OCI-LY3 (cell line): ENCODE measurements at regions not wholly inside any gene's neighbourhood (a gene's known extent, or its start where the extent isn't known, plus 50 kb on each side); places are given as distances from the start of the nearest gene placed in this dataset.

ENCODE experiments used
- H2AFZ ChIP-seq: fragments of 200-600, 300-600 bp; shearing (Covaris generic); 2 replicates; pipeline ENCODE4 v1.6.0; 2014; ENCODE audit warnings: antibody characterized with exemption, low read depth, low read length
- H3K27ac ChIP-seq: fragments of 200-600, 300-600 bp; sonication (generic); 2 replicates; pipeline ENCODE4 v1.5.1; 2014; ENCODE audit warnings: mild to moderate bottlenecking, low read length, moderate library complexity, mixed read lengths
- H3K27me3 ChIP-seq: fragments of 200-600, 300-600 bp; sonication (generic); 2 replicates; pipeline ENCODE4 v1.6.1; 2014; ENCODE audit warnings: low read depth, low read length, mixed read lengths
- H3K36me3 ChIP-seq: fragments of 200-600, 300-600 bp; sonication (generic); replicated peaks from 2 replicates; pipeline ENCODE3; 2014; ENCODE audit warnings: low read depth, low read length, mixed read lengths
- H3K4me1 ChIP-seq: fragments of 300-600, 200-600 bp; sonication (generic); 2 replicates; pipeline ENCODE4 v1.6.1; 2014; ENCODE audit warnings: low read length, mixed read lengths
- H3K4me2 ChIP-seq: fragments of 200-600, 300-600 bp; sonication (generic); 2 replicates; pipeline ENCODE4 v1.6.1; 2014; ENCODE audit warnings: low read length, mixed read lengths
- H3K4me3 ChIP-seq: fragments of 300-600, 200-600 bp; sonication (generic); 2 replicates; pipeline ENCODE4 v1.5.1; 2014; ENCODE audit warnings: antibody characterized with exemption, mild to moderate bottlenecking, low read length, moderate library complexity
- H3K79me2 ChIP-seq: fragments of 300-600, 200-600 bp; shearing (Covaris generic); 2 replicates; pipeline ENCODE4 v1.6.1; 2014; ENCODE audit warnings: mild to moderate bottlenecking, low read length, mixed read lengths
- H3K9ac ChIP-seq: fragments of 300-600, 200-600 bp; shearing (Covaris generic); 2 replicates; pipeline ENCODE4 v1.6.0; 2014; ENCODE audit warnings: mild to moderate bottlenecking, low read length, moderate library complexity
- H3K9me3 ChIP-seq: fragments of 200-600, 300-600 bp; shearing (Covaris generic); 2 replicates; pipeline ENCODE4 v1.6.1; 2014; ENCODE audit warnings: low read length, mixed read lengths; ENCODE audit not compliant: insufficient read depth
- H4K20me1 ChIP-seq: fragments of 200-600, 300-600 bp; sonication (generic); 2 replicates; pipeline ENCODE4 v1.6.1; 2016; ENCODE audit warnings: low read length, mixed read lengths; ENCODE audit not compliant: insufficient read depth
- CTCF ChIP-seq: fragments of 200-600, 300-600 bp; sonication (generic); IDR thresholded peaks from 2 replicates; pipeline ENCODE4 v1.5.1; 2014; ENCODE audit warnings: antibody characterized with exemption, low read length, low read depth
- EZH2phosphoT487 ChIP-seq: fragments of 200-600 bp; shearing (Covaris generic); IDR thresholded peaks from 2 replicates; pipeline ENCODE4 v1.6.1; 2018; ENCODE audit warnings: antibody characterized with exemption, mixed run types, low read depth

- Histone ChIP-seq H3K4me3 (no peak overlapping the region), H3K4me2 (no peak overlapping the region), H3K36me3 (no peaks in the 10 kb centered on the region), H4K20me1 (no peaks in the 10 kb centered on the region), H2AFZ (no peak overlapping the region), H3K9ac (no peak overlapping the region), H3K4me1 (0 out of 2 replicates have a peak, but pooled peaks cover 6% of the 10 kb centered on the region), H3K27me3 (0 out of 2 replicates have a peak, but pooled peaks cover under 1% of the 10 kb centered on the region), H3K27ac (no peak overlapping the region), H3K9me3 (no peaks in the 10 kb centered on the region), H3K79me2 (no peaks in the 10 kb centered on the region)
- TF ChIP-seq EZH2phosphoT487: no peak
- no peak for TF ChIP-seq CTCF
These were observed 100.3 kb upstream of the TMEM18 start for GRCh38 chr2:777546-777945.

GRCh38 chr2:777051-777450 is 99.8 kb upstream of the TMEM18 start:
- no peaks in the 10 kb centered on the region for H3K27me3 ChIP-seq

GRCh38 chr2:776487-776886 is 99.3 kb upstream of the TMEM18 start:
- Histone ChIP-seq H3K27me3 (no peaks in the 10 kb centered on the region), H3K9me3 (no peaks in the 10 kb centered on the region), H3K36me3 (no peaks in the 10 kb centered on the region), H3K27ac (no peak overlapping the region), H3K79me2 (no peaks in the 10 kb centered on the region), H3K9ac (no peak overlapping the region), H3K4me2 (no peak overlapping the region), H4K20me1 (no peaks in the 10 kb centered on the region), H3K4me3 (no peak overlapping the region), H2AFZ (no peak overlapping the region), H3K4me1 (0 out of 2 replicates have a peak, but pooled peaks cover 6% of the 10 kb centered on the region)
- TF ChIP-seq EZH2phosphoT487: no peak
- no peak for TF ChIP-seq CTCF

More at GRCh38 chr2:777051-777450, 99.8 kb upstream of the TMEM18 start:
- Histone ChIP-seq H2AFZ (no peak overlapping the region), H3K79me2 (no peaks in the 10 kb centered on the region), H3K27ac (no peak overlapping the region), H3K9me3 (no peaks in the 10 kb centered on the region), H3K9ac (no peak overlapping the region), H3K4me3 (no peak overlapping the region), H4K20me1 (no peaks in the 10 kb centered on the region), H3K36me3 (no peaks in the 10 kb centered on the region), H3K4me1 (0 out of 2 replicates have a peak, but pooled peaks cover 6% of the 10 kb centered on the region), H3K4me2 (no peak overlapping the region)
- no peak for TF ChIP-seq EZH2phosphoT487
- no peak for TF ChIP-seq CTCF

GRCh38 chr2:776038-776437 is 98.8 kb upstream of the TMEM18 start:
- no peak overlapping the region for H3K4me3 ChIP-seq
- no peak overlapping the region for H2AFZ ChIP-seq
- H3K79me2 ChIP-seq: no peaks in the 10 kb centered on the region
- H3K4me1 ChIP-seq: 0 out of 2 replicates have a peak, but pooled peaks cover 6% of the 10 kb centered on the region
- H3K27ac ChIP-seq: no peak overlapping the region
- no peak overlapping the region for H3K9ac ChIP-seq
- TF ChIP-seq CTCF (no peak), EZH2phosphoT487 (no peak)
- no peaks in the 10 kb centered on the region for H3K9me3 ChIP-seq
- H4K20me1 ChIP-seq: no peaks in the 10 kb centered on the region
- H3K27me3 ChIP-seq: no peaks in the 10 kb centered on the region
- no peaks in the 10 kb centered on the region for H3K36me3 ChIP-seq
- no peak overlapping the region for H3K4me2 ChIP-seq
